HG02759 (cell line): ENCODE measurements at regions not wholly inside any gene's neighbourhood (a gene's known extent, or its start where the extent isn't known, plus 50 kb on each side); places are given as distances from the start of the nearest gene placed in this dataset.

Source experiments
- ATAC-seq: cut with Tn5 transposase; IDR thresholded peaks from one replicate; pipeline ENCODE4 v1.9.1; 2021; ENCODE audit warnings: mild to moderate bottlenecking, moderate library complexity; ENCODE audit not compliant: unreplicated experiment

DNA sequence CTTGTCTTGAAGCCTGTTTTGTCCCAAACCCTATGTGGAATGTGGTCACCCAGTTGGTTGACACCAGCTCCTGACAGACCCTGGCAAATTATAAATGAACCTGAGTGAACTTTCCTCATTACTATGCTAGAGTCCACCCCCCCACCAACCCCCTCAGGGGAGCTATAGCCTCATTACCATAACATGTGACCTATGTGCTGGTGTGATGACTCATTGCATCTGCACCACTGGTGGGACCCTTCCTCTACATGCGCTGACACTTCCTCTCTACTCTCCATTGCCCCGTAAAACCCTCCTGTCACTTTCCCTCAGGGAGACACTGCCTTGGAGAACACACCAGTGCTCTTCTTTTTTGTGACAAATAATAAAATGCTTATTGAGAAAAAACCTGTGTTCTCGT is 105.0 kb upstream of the SESN3 start:
- ATAC-seq = no peak

DNA sequence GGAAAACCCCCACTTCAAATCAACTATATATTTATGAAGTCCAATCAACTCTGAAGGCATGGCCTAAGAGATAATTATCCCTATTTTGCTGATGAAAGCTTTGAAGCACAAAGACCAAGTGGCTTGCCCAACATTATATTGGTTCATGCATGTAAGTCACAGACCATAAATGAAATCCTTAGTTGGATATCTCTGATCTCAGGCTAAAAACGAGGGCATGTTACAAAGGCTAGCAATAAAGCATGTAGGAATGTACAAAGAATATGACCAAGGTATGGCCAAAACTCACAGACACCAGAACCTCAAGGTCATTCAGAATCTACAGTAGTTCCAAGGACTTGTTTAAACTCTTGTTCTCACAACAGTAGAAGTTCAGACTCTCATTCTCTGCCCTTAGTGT is 100.2 kb upstream of the SESN3 start:
- no peak for ATAC-seq

DNA sequence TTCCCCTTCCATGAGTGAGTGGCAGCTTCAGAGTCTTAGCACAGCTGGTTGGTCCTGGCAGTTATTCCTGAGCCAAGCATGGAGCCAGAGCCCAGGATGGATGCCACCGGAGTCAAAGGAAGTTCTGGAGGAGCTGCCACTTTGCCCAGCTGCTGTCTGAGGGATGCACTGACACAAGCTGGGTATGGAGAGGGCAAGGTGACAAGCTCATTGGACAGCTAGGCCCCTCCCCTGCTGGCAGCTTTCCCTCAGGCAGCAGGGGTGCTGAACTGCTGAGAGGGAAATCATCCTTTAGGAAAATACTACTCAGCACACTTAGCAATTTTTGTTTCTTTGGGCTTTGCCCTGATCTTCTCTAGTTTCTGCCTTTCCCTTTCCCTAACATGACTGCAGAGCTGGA is 99.3 kb upstream of the SESN3 start:
- ATAC-seq = no peak

DNA sequence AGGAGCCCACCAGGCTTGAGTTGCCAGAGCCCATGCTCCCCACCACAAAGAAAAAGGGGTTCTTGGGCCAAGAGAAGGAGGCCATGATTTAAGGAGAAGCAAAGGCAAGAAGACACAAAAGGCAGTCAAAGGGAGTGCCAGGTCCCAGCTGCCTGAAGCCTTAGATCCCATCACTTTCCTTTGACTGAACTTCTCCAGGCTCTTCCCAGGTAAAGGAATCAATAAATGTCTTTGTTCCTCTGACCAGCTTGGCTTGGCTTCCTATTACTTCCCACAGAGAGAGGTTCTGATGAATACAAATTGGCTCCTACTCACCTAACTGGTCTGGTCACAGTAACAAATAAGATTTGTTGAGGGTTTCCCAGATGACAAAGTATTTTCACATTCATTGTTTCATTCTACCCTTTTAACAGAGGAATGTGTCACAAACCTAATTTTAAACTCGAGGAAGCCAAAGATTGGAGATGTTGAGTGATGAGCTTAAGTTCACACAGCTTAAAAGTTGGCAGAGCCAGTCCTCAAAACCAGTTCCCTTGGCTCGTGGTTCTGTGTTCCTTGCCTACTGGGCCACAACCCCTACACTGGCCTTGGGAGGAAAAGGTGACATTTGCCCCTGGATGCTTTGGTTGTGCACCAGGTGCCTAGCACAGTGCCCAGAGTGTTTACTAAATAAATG is 96.4 kb upstream of the SESN3 start:
- no peak for ATAC-seq

DNA sequence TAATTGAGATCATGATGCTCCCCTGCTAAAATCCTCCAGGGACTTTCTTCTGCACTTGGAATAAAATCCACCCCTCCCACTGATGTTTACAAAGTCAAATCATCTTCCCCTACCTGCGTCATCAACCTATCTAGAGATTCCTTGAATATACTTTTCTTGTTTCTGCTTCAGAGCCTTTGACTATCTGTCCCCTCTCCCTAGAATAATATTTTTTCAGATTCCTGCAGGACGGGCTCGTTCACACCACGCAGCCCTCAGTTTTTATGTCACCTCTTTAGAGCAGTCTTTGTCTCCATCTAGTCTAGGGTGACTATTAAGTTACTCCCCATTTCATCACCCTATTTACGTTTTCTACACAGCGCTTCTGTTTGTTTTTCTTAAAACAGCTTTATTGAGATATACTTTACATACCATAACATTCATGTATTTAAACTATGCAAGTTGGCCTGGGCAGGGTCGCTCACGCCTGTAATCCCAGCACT is 94.8 kb upstream of the SESN3 start:
- no peak for ATAC-seq

DNA sequence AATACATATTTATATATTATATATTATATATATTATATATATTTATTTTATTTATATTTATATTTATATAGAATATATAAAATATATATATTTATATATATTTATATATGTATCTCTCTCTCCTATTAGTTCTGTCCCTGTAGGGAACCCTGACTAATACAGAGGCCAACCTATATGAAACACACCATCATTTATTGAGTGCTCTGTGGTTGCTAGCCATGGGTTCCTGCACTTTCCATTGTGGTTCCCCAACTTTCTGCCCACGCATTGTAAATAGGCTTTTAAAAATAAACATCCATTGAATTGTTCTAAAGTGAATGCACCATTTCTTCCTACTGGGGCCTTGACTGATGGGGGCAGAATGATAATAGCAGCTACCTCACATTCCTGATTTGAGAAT is 93.8 kb upstream of the SESN3 start:
- no peak for ATAC-seq

DNA sequence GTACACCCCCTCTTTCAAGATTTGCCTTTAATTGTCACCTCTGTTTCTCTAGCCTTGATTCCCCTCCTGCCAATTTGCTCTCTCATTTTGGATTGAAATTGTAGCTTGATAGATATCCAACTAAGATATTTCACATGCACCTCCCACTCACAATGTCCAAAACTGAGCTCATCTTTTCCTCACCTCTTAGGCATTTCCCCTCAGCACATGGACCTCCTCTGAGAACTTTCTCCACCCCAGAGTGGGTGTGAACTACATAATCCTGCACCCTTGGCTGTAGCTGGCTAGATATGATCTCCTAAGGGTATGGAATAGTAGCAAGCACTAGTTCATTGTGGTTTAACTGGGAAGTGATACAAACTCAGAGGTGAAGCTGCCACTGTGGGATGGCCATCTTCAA is 91.5 kb upstream of the SESN3 start:
- ATAC-seq = no peak

DNA sequence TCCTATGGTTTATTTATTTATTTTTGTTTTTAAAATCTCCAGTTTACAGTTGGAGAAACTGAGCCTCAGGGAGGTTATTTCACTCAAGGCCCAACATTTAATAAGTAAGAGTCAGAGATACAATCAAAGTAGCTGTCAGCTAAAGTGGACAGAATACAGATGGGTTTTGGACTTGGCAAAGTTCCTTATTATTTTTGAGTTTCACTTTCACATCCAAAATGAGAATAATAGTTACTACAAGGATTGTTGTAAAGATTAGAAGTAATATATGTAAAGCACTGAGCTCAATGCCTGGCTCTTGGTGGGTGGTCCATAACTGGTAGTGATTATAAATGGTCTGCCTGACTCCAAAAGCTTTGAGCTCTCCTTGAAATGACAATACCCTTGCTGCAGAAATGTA is 87.5 kb upstream of the SESN3 start:
- ATAC-seq = no peak

DNA sequence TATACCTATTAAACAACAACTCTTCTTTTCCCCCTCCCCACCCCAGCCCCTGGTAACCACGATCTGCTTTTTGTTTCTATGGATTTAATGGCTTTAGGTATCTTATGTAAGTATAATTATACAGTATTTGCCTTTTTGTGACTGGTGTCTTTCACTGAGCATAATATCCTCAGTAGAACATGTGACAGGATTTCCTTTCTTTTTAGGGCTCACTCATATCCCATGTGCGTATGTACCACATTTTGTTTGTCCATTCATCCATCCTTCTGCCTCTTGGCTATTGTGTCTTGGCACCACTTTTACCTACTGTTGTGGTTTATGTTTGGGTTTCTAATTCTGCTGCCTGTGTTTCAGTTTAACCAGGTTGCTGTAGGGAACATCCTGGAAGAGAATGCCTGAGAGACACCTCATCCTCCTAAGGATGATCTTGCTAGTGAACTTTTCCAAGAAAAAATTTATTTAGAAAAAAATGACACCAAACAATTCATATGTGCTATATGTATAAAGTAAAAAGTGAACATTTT is 77.6 kb upstream of the SESN3 start:
- no peak for ATAC-seq

DNA sequence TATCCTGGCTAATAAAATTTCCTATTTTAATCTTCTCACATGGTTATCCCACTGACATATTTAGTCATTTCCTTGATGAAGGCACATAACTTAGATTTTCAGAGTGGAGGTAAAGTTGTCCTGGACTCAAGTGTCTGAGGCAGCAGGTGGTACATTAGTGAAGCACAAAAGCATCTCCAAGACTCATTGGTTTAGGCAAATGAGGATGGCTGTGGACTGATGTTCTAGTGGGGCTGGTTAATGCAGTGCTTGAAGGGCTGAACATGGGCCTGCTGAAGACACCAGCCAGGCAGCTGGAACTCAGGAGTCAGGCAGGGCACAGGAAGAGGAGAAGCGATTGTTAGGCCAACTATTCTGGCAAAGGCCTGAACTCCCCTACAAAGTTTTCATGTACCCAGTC is 76.3 kb upstream of the SESN3 start:
- no peak for ATAC-seq

DNA sequence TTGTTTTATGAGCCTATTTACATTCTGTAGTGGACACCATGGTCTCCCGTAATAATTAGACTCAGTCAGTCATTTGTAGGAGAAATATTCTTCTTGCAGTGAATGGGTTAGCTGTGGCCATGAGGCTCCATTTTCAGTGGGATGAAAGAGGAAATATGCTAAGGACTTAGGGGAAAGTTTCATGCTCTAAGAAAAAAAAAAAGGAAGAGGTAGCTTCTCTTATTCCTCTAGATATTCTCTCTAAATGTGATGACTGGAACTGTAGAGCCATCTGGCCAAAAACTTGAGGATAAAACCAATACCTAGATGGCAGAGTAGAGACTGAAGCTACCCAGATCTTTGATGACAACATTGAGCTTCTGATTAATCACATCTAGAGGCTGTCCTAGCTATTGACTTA is 75.8 kb upstream of the SESN3 start:
- no peak for ATAC-seq

DNA sequence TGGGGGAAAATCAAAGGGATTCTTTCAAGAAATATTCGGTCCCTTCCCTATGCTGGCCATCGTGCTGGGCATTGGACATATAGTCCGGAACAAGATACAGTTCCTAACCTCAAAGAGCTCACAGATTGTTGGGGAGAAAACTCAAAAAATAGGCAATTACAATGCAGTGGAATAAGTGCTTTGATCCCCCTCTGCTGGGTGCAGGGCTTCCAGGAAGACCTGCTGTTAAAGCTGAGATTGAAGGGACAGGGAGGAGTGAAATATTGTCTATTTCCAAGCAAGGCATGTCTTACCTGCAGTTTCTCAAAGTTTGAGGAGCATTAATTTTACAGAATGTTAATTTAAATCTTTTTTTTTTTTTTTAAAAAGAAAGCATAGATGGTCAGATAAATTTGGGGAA is 75.1 kb upstream of the SESN3 start:
- no peak for ATAC-seq

DNA sequence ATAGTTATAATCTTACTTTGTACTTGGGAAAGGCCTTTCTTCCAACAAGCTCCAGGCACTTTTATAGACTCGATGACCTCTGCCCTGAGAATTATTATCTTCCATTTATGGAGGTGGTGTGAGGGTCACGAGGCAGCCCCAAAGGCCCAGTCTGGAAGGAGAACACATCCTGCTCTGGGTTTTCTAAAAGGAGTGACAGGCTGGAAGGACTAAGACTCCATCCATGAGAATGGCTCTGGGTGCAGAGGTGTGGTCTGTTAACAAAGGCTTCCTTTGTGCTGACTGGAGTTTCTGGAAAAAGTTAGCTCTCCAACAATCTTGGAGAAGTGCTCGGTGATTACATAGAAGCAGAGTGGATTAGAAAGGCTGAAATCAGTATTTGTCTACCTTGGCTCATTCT is 74.7 kb upstream of the SESN3 start:
- ATAC-seq = no peak

DNA sequence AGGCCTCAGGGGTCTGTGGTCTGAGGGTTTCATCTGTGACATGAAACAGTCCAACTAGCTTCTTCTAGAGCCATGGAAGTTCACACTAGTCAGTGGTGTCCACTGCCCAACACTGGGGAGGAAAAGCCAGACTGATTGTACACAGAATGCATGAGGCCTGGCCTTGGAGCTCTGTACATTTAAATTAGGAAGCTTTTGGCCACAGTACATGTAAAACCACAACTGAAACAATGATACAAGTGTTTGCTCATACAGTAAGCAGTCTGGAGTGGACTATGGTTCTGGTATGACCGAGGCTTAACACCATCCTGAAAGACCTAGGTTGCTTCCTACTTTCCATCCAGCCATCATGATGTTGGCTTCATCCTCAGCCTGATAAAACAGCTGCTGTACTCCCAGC is 73.8 kb upstream of the SESN3 start:
- no peak for ATAC-seq

DNA sequence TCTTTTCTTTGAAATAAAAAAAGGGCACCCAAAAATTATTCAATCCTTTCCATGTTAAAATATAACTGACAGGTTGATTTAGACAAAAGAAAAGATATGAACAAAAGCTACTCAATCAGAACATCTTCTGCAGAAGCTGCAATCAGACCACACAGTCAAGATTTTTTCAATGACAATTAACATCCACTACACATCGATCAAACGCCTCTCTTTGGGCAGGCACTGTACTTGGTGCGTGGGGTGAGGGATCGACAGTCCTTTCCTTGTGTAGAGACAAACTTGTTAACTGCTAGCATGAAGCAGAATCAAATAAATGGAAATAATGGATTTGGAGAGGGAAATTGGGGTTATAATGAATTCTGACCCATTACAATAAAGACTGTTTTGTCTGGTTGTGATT is 71.2 kb upstream of the SESN3 start:
- ATAC-seq = no peak

DNA sequence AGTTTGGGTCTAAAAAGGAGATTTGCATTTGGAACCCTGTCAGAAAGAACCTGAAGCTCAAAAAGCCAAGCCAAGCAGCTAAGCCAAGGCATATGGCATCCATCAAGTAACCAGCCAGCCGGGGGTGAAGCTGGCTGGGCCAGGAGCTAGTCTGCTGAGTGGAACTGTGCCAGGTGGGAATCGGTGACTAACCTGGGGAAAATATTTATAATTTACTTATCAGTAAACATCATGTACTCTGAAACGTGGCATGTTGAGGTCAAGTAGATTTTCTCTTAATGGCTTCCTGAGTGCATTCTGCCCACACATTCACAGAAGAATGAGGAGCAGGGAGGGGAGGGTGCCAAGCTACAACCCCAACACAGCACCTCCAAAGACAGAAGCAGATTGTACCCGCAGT is 70.5 kb upstream of the SESN3 start:
- ATAC-seq = no peak

DNA sequence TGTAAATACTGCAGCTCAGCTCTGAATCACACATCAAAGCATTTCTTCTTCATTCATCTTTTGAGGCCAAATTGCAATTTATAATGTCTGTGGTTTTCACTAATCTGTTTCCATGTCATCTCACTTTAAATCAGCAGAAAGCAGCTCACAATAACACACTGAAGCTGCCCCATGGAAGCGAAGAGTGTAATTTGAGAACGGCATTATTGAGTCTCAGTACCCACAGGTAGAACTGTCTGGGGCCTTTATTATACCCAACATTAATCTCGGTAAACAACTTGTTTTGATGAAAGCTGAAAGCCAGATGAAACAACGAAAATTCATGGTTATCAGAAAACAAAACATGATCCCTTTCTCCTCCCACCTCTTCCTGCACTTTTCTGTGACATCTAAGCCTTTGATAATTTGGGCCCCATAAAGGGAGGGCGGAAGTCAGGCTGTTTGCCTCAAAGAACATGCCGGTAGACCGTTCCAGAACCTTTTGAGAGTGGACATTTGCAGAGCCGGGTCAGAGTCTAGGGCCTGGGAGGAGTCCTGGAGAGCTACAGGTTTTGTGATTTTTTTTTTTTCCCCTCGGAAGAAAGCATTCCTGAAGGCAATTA is 68.2 kb upstream of the SESN3 start:
- no peak for ATAC-seq

DNA sequence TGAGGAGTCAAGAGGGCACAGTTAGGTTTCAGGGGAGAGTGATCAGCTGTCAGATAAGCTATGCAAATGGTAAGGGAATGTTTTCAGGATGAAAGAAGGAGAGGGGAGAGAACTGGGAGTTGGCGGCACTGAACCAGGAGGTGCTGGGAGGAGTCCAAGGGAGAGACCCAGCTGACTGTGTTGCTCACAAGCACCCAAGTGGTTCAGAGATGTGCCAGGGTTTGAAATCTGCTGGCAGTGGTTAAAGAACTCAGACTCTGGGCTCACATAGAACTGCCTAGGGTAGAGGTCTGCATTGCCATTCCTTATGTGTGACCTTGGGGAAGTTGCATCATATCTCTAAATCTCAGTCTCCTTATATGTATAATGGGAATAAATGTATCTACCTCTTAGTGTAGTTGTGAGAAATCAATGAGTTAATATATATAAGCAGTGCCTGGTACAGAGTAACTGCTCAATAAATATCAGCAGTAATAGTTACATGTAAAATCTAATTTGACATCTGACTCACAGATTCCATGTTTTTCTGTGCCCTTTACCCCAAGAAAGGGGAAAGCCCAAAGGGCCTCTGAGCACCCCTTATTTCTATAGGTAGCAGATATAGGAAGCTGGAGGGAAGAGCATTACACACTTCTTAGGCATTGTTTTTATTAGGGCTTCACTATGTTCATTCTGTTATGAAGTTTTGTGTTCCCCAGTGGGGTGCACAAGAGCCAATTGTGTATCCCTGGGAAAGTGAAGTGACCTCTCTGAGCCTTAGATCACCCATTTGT is 66.9 kb upstream of the SESN3 start:
- ATAC-seq = no peak

DNA sequence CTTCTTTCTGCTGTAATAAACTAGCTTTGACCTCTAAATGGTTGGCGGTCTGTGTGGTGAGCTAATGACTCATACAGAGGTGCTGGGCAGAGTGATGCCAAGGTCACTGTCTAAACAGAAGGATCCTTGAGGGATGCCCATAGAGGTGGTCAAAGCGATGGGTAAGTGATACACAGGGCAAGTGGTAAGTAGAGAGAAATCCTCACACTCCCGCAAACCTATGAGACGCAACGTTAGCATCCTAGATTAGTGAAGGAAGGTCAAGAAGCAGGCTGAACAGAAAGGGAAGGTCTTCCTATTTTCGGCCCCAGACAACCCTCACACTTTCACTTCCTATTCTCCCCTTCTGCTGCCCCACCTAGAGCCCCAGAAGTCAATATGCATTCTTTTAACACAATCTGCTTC is 65.6 kb upstream of the SESN3 start:
- peak; percentile 95 for ATAC-seq

DNA sequence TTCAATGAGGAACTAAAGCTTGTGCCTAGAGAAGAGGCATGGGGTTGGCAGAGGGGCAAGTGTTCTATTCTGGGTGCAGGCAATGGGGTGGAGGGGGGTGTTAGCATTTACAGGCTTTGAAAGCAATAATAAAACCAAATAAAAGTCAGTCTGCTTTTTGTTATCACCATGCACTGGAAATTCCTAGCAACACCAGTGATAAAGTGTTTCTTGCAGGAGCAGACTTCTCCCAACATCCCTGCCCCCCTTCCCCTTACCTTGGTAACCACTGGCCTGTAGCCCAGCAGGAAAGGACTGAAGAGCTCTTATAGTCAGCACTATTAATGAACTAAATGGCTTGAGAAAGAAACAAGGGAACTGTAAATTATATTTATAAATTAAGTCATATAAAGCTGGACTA is 65.2 kb upstream of the SESN3 start:
- ATAC-seq = peak; percentile 2

DNA sequence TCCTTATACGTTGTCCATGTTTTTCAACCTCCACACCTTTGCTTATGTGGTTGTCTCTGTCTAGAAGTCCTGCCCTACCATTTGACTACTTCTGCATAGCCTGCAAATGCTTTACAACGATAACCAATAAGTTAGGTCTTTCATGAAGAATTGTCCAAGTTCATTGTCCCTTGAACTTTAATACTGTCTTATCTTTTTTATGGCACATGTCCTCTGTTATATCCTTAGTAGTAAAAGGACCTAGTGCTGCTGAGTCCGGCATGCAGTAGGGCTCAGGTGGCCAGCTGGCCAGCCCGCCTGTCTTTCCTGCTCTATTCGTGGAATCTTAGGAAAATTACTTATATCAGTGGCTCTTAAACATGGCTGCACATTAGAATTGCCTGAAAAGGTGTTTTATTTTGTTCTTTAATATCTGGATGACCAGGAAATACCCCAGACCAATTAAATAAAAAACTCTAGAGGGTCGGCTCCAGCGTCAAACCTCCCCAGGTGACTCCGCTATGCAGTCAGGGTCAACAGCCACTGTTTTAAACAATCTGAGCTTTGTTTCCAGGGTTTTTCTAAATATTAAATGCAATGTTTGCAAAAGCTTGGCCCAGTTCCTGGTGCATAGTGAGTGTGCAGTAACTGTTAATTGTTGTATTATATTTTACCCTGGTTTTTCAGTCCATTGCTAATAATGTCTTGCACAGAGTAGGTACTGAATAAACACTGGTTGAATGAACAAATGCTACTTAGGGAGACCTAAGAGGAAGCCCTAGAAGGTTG is 64.6 kb upstream of the SESN3 start:
- no peak for ATAC-seq
